ENCODE measurements at regions not wholly inside any gene's neighbourhood (a gene's known extent, or its start where the extent isn't known, plus 50 kb on each side); places are given as distances from the start of the nearest gene placed in this dataset.

GRCh38 chr1:204754821-204755220 is 69.3 kb upstream of the LRRN2 start:
- no peak for TF ChIP-seq POLR2AphosphoS2 (conservative IDR thresholded peaks at IDR 0.05; ENCODE audit: low read length)
- no peak for TF ChIP-seq RAD21 (conservative IDR thresholded peaks at IDR 0.05 in 1 of 2, IDR thresholded peaks at IDR 0.05 in 1 of 2)
- TF ChIP-seq, protein P1, sequence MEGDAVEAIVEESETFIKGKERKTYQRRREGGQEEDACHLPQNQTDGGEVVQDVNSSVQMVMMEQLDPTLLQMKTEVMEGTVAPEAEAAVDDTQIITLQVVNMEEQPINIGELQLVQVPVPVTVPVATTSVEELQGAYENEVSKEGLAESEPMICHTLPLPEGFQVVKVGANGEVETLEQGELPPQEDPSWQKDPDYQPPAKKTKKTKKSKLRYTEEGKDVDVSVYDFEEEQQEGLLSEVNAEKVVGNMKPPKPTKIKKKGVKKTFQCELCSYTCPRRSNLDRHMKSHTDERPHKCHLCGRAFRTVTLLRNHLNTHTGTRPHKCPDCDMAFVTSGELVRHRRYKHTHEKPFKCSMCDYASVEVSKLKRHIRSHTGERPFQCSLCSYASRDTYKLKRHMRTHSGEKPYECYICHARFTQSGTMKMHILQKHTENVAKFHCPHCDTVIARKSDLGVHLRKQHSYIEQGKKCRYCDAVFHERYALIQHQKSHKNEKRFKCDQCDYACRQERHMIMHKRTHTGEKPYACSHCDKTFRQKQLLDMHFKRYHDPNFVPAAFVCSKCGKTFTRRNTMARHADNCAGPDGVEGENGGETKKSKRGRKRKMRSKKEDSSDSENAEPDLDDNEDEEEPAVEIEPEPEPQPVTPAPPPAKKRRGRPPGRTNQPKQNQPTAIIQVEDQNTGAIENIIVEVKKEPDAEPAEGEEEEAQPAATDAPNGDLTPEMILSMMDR (IDR thresholded peaks at IDR 0.05), result no peak
- TF ChIP-seq POLR2A (IDR thresholded peaks at IDR 0.05; ENCODE audit: low read length), result no peak
- no peak for TF ChIP-seq JUN (IDR thresholded peaks at IDR 0.05)
- TF ChIP-seq SMC3 (IDR thresholded peaks at IDR 0.05), result no peak
- TF ChIP-seq, protein P2, sequence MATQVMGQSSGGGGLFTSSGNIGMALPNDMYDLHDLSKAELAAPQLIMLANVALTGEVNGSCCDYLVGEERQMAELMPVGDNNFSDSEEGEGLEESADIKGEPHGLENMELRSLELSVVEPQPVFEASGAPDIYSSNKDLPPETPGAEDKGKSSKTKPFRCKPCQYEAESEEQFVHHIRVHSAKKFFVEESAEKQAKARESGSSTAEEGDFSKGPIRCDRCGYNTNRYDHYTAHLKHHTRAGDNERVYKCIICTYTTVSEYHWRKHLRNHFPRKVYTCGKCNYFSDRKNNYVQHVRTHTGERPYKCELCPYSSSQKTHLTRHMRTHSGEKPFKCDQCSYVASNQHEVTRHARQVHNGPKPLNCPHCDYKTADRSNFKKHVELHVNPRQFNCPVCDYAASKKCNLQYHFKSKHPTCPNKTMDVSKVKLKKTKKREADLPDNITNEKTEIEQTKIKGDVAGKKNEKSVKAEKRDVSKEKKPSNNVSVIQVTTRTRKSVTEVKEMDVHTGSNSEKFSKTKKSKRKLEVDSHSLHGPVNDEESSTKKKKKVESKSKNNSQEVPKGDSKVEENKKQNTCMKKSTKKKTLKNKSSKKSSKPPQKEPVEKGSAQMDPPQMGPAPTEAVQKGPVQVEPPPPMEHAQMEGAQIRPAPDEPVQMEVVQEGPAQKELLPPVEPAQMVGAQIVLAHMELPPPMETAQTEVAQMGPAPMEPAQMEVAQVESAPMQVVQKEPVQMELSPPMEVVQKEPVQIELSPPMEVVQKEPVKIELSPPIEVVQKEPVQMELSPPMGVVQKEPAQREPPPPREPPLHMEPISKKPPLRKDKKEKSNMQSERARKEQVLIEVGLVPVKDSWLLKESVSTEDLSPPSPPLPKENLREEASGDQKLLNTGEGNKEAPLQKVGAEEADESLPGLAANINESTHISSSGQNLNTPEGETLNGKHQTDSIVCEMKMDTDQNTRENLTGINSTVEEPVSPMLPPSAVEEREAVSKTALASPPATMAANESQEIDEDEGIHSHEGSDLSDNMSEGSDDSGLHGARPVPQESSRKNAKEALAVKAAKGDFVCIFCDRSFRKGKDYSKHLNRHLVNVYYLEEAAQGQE (IDR thresholded peaks at IDR 0.05), result no peak
- TF ChIP-seq MAZ (IDR thresholded peaks at IDR 0.05; ENCODE audit: borderline replicate concordance, low read depth, low read length), result no peak
- no peak for TF ChIP-seq EP300 (IDR thresholded peaks at IDR 0.05)
- no peak for TF ChIP-seq ZSCAN20 (CRISPR knock-in tag; IDR thresholded peaks at IDR 0.05)
- TF ChIP-seq CEBPB (IDR thresholded peaks at IDR 0.05), result no peak
- TF ChIP-seq JUNB (IDR thresholded peaks at IDR 0.05), result no peak
- no peak for TF ChIP-seq NR3C1 (IDR thresholded peaks at IDR 0.05)

Measured in A549 (cell line).